Peyer's patch (tissue), 4 donors: ENCODE measurements at regions not wholly inside any gene's neighbourhood (a gene's known extent, or its start where the extent isn't known, plus 50 kb on each side); places are given as distances from the start of the nearest gene placed in this dataset.

Experiments used
- DNase-seq, 3 donors: peaks; one replicate each; pipeline ENCODE4 v3.0.0-alpha.2; 2017 to 2019
- H3K27ac ChIP-seq, 4 donors: fragments of 200-600 bp; sonication (generic); one replicate each; pipeline ENCODE4 v1.5.1; 2016 to 2019
- H3K27me3 ChIP-seq, 2 donors: fragments of 200-600 bp; sonication (generic); one replicate each; pipeline ENCODE4 v1.5.1; 2019
- H3K36me3 ChIP-seq, 3 donors: fragments of 200-600 bp; sonication (generic); one replicate each; pipeline ENCODE4 v1.5.1; 2016 to 2019
- H3K4me1 ChIP-seq, 4 donors: fragments of 200-600 bp; sonication (generic); one replicate each; pipeline ENCODE4 v1.5.1; 2016 to 2019
- H3K4me3 ChIP-seq, 4 donors: fragments of 200-600 bp; sonication (generic); 1 replicate in 3 of 4; 2 replicates in 1 of 4; pipeline ENCODE4 v1.5.1; 2016 to 2019; ENCODE audit warnings: mild to moderate bottlenecking in 1 of 4
- H3K9me3 ChIP-seq, 4 donors: fragments of 200-600 bp; sonication (generic); one replicate each; pipeline ENCODE4 v1.5.1; 2016 to 2019; ENCODE audit warnings: mild to moderate bottlenecking in 1 of 4
- POLR2A ChIP-seq, 2 donors: fragments of 450-650 bp; IDR thresholded peaks; one replicate each; pipeline ENCODE4 v1.5.1; 2017; ENCODE audit warnings: antibody characterized with exemption in 2 of 2, mild to moderate bottlenecking in 2 of 2, moderate library complexity in 2 of 2
- TF ChIP-seq, protein P1 (sequence below), 6 experiments: fragments of 450-650 bp in 4 of 6; fragments of 200-600 bp in 2 of 6; sonication (generic) in 1 of 6; IDR thresholded peaks; one replicate each; pipeline ENCODE4 v1.5.1; 2017 to 2019; ENCODE audit warnings: antibody characterized with exemption in 6 of 6, mild to moderate bottlenecking in 3 of 6, moderate library complexity in 1 of 6

DNA sequence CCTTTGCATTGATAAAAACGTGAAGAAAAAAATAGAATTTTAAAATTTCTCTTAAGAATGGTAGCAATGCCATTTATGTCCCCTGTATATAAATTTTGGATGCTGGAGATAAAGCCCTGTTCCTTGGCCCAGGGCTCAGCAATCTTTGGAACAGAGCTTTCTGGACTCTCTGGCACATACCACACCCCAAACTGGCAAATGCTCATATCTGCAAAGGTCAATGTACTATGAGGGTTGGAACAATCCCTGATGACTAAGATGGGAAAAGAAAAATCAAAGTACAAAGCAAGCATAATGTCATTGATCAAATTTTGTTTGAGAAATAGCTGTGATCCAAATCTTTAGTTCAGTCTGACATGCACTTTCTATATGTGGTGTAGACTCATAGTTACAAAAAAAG lies 158.1 kb upstream of the HCRTR2 start:
- no peak for DNase-seq

DNA sequence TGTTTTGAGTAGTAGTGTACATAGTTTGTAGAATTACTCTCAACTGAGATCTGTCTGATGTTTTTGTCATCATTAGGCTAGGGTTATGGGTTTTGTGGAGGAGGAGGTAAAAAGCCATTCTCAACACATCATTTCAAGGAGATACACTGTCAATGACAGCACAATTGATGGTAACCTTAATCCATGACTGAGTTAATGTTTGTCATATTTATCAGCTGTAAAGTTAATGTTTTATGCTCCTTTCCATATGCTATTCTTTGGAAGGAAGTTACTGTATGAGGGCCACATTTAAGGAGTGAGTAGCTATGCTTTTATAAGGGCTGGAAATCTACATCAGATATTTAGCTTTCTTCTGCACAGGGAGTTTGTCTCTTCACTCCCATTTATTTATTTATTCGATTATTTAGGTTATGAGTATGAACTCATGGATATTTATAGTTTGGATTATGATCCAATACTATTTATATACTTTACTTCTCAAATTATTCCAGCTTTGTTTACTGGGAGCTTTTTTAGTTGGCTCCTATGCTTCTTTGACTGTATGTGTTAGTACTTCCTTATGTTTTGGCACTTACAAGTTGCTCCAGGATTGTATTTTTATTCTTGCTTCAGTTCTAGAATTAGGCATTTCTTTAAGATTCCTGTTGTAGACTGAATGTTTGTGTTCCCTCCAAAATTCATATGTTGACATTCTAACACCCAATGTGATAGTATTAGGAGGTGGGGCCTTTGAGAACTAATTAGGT lies 156.6 kb upstream of the HCRTR2 start:
- TF ChIP-seq, protein P1, sequence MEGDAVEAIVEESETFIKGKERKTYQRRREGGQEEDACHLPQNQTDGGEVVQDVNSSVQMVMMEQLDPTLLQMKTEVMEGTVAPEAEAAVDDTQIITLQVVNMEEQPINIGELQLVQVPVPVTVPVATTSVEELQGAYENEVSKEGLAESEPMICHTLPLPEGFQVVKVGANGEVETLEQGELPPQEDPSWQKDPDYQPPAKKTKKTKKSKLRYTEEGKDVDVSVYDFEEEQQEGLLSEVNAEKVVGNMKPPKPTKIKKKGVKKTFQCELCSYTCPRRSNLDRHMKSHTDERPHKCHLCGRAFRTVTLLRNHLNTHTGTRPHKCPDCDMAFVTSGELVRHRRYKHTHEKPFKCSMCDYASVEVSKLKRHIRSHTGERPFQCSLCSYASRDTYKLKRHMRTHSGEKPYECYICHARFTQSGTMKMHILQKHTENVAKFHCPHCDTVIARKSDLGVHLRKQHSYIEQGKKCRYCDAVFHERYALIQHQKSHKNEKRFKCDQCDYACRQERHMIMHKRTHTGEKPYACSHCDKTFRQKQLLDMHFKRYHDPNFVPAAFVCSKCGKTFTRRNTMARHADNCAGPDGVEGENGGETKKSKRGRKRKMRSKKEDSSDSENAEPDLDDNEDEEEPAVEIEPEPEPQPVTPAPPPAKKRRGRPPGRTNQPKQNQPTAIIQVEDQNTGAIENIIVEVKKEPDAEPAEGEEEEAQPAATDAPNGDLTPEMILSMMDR (IDR thresholded peaks at IDR 0.05): no peak
- no peak for TF ChIP-seq POLR2A (IDR thresholded peaks at IDR 0.05)
- DNase-seq: no peak

More for the DNA sequence above, 158.1 kb upstream of the HCRTR2 start:
- Histone ChIP-seq H3K36me3 (no peaks in the 10 kb centered on the region), H3K4me3 (no peak overlapping the region), H3K9me3 (no peaks in the 10 kb centered on the region), H3K27me3 (no peaks in the 10 kb centered on the region), H3K27ac (peak overlapping the region in 1 of 4 donors; percentile 56), H3K4me1 (peaks cover 0 to 13% (median 0%) of the 10 kb centered on the region in 4 donors)
- no peak for TF ChIP-seq POLR2A (IDR thresholded peaks at IDR 0.05)
- TF ChIP-seq, protein P1 (IDR thresholded peaks at IDR 0.05): no peak

DNA sequence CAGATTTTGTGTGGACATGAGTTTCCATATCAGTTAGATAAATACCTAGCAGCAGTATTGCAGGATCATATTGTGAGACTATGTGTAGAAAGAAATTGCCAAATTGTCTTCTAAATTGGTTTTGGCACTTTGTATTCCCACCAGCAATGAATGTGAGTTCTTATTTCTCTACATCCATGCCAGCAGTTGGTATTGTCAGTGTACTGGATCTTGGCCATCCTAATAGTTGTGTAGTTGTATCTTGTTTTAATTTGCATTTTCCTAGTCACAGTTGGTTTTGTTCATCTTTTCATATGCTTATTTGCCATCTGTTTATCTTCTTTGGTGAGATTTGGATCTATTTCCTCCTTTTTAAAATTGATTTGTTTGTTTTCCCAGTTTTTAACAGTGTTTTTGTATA lies 154.7 kb upstream of the HCRTR2 start:
- H3K27me3 ChIP-seq: no peaks in the 10 kb centered on the region
- H3K27ac ChIP-seq: no peak overlapping the region
- H3K4me3 ChIP-seq: no peak overlapping the region
- peaks cover 0 to 13% (median 0%) of the 10 kb centered on the region in 4 donors for H3K4me1 ChIP-seq
- no peaks in the 10 kb centered on the region for H3K36me3 ChIP-seq
- TF ChIP-seq POLR2A (IDR thresholded peaks at IDR 0.05): no peak
- TF ChIP-seq, protein P1 (IDR thresholded peaks at IDR 0.05): no peak
- DNase-seq: no peak
- no peaks in the 10 kb centered on the region for H3K9me3 ChIP-seq

More for the DNA sequence above, 156.6 kb upstream of the HCRTR2 start:
- Histone ChIP-seq H3K27ac (no peak overlapping the region), H3K36me3 (no peaks in the 10 kb centered on the region), H3K9me3 (no peaks in the 10 kb centered on the region), H3K27me3 (no peaks in the 10 kb centered on the region), H3K4me1 (peaks cover 0 to 13% (median 0%) of the 10 kb centered on the region in 4 donors), H3K4me3 (no peak overlapping the region)

DNA sequence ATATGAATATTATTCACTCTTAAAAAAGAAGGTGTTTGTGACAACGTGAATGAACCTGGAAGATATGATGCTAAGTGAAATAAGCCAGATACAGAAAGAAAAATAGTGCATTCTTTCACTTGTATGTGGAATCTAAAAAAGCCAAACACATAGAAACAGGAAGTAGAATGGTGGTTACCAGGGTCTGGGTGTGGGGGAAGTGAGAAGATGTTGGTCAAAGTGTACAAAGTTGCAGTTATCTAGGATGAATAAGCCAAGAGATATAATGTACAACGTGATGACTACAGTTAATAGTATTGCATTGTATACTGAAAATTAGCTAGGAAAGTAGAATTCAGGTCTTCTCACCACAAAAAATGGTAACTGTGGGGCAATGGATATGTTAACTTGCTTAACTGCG lies 151.1 kb upstream of the HCRTR2 start:
- no peak for DNase-seq
- Histone ChIP-seq H3K4me1 (no peaks in the 10 kb centered on the region), H3K36me3 (no peaks in the 10 kb centered on the region), H3K4me3 (no peak overlapping the region), H3K27me3 (no peaks in the 10 kb centered on the region), H3K27ac (no peak overlapping the region), H3K9me3 (no peaks in the 10 kb centered on the region)
- TF ChIP-seq, protein P1 (IDR thresholded peaks at IDR 0.05): no peak
- no peak for TF ChIP-seq POLR2A (IDR thresholded peaks at IDR 0.05)

DNA sequence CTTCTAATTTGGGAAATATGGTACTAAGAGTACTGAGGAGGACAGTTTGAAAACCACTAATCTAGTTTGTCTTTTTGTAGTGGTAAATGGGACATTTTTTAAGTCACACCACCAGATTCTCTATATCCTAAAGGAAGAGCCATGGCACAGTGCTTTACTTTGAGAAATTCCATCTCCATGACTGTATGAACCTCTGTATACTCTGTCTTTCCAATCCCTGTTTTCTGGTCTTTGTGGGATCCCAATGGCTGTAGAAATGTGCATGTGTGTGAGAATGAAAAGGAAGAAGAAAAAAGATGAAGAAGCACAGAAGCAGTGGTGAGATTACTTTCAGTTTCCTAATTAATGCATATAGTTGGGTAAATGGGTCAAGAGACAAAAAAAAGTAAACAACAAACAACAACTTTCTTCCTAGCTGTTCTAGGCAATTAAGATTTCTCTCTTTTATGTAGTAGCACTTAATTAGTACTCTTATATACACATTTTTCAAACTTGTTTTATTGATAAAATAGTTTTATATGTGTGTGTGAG lies 141.2 kb upstream of the HCRTR2 start:
- Histone ChIP-seq H3K4me1 (no peaks in the 10 kb centered on the region), H3K4me3 (no peak overlapping the region), H3K27ac (no peak overlapping the region), H3K27me3 (no peaks in the 10 kb centered on the region), H3K9me3 (no peaks in the 10 kb centered on the region), H3K36me3 (no peaks in the 10 kb centered on the region)
- DNase-seq: no peak
- TF ChIP-seq, protein P1 (IDR thresholded peaks at IDR 0.05): no peak
- TF ChIP-seq POLR2A (IDR thresholded peaks at IDR 0.05): no peak
